ENCODE measurements at regions not wholly inside any gene's neighbourhood (a gene's known extent, or its start where the extent isn't known, plus 50 kb on each side); places are given as distances from the start of the nearest gene placed in this dataset.

- DNase-seq (no peak), ATAC-seq (no peak)
- Histone ChIP-seq H3K4me1 (ENCODE audit: insufficient read depth, low read length) (no peaks in the 10 kb centered on the region), H3K9me2 (replicated peaks; ENCODE audit: low read length) (no peaks in the 10 kb centered on the region), H3K4me2 (ENCODE audit: low read length) (no peak overlapping the region), H3K27ac (ENCODE audit: low read length) (no peak overlapping the region), H3K27me3 (ENCODE audit: low read length) (no peaks in the 10 kb centered on the region), H3K79me2 (ENCODE audit: low read length) (no peaks in the 10 kb centered on the region), H3F3A (ENCODE audit: low read length, unreplicated experiment) (no peaks in the 10 kb centered on the region), H3K9me3 (ENCODE audit: low read length) (no peaks in the 10 kb centered on the region), H3K9ac (ENCODE audit: low read length) (no peak overlapping the region), H2AFZ (ENCODE audit: low read length) (no peak overlapping the region), H3K4me3 (ENCODE audit: low read length) (no peak overlapping the region), H4K20me1 (ENCODE audit: low read length) (no peaks in the 10 kb centered on the region), H3K36me3 (ENCODE audit: low read depth, low read length) (no peaks in the 10 kb centered on the region)
- intact Hi-C loops (cut with micrococcal nuclease) = no loop called here
- POLR2A ChIA-PET (ENCODE audit: unreplicated experiment) = no interaction called here
- CTCF ChIA-PET = no interaction called here
- no TSS peak for BruUV-seq (replicated peaks)
- TF ChIP-seq EZH2 (IDR thresholded peaks at IDR 0.05; ENCODE audit: low read length, unreplicated experiment) (no peak), EZH2phosphoT487 (IDR thresholded peaks at IDR 0.05; ENCODE audit: borderline replicate concordance, low read length) (no peak)
- TF ChIP-seq, protein P1, sequence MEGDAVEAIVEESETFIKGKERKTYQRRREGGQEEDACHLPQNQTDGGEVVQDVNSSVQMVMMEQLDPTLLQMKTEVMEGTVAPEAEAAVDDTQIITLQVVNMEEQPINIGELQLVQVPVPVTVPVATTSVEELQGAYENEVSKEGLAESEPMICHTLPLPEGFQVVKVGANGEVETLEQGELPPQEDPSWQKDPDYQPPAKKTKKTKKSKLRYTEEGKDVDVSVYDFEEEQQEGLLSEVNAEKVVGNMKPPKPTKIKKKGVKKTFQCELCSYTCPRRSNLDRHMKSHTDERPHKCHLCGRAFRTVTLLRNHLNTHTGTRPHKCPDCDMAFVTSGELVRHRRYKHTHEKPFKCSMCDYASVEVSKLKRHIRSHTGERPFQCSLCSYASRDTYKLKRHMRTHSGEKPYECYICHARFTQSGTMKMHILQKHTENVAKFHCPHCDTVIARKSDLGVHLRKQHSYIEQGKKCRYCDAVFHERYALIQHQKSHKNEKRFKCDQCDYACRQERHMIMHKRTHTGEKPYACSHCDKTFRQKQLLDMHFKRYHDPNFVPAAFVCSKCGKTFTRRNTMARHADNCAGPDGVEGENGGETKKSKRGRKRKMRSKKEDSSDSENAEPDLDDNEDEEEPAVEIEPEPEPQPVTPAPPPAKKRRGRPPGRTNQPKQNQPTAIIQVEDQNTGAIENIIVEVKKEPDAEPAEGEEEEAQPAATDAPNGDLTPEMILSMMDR (conservative IDR thresholded peaks at IDR 0.05; ENCODE audit: low read depth, low read length) = no peak
These were observed 493.9 kb downstream of the HTR7 start for GRCh38 chr10:90363799-90364483.

- TF ChIP-seq, protein P1 (conservative IDR thresholded peaks at IDR 0.05; ENCODE audit: low read depth, low read length) = no peak
- TF ChIP-seq EZH2 (IDR thresholded peaks at IDR 0.05; ENCODE audit: low read length, unreplicated experiment) (no peak), EZH2phosphoT487 (IDR thresholded peaks at IDR 0.05; ENCODE audit: borderline replicate concordance, low read length) (no peak)
- H3K9me2 ChIP-seq (replicated peaks; ENCODE audit: low read length) = no peaks in the 10 kb centered on the region
- H3K27ac ChIP-seq (ENCODE audit: low read length) = no peak overlapping the region
- H3K4me1 ChIP-seq (ENCODE audit: insufficient read depth, low read length) = no peaks in the 10 kb centered on the region
- ChIA-PET POLR2A (ENCODE audit: unreplicated experiment) (no interaction called here), CTCF (no interaction called here)
- H3K9ac ChIP-seq (ENCODE audit: low read length) = no peak overlapping the region
- H3K4me2 ChIP-seq (ENCODE audit: low read length) = no peak overlapping the region
- H4K20me1 ChIP-seq (ENCODE audit: low read length) = no peaks in the 10 kb centered on the region
- intact Hi-C loops (cut with micrococcal nuclease) = no loop called here
- H3K27me3 ChIP-seq (ENCODE audit: low read length) = no peaks in the 10 kb centered on the region
- no peaks in the 10 kb centered on the region for H3F3A ChIP-seq (ENCODE audit: low read length, unreplicated experiment)
- H3K79me2 ChIP-seq (ENCODE audit: low read length) = no peaks in the 10 kb centered on the region
- no TSS peak for BruUV-seq (replicated peaks)
- no peak overlapping the region for H3K4me3 ChIP-seq (ENCODE audit: low read length)
- H3K36me3 ChIP-seq (ENCODE audit: low read depth, low read length) = no peaks in the 10 kb centered on the region
- no peak overlapping the region for H2AFZ ChIP-seq (ENCODE audit: low read length)
- DNase-seq (no peak), ATAC-seq (no peak)
- no peaks in the 10 kb centered on the region for H3K9me3 ChIP-seq (ENCODE audit: low read length)
These were observed 485.4 kb downstream of the HTR7 start for GRCh38 chr10:90372451-90372850.

- Histone ChIP-seq H3F3A (ENCODE audit: low read length, unreplicated experiment) (no peaks in the 10 kb centered on the region), H3K79me2 (ENCODE audit: low read length) (no peaks in the 10 kb centered on the region), H3K4me2 (ENCODE audit: low read length) (no peak overlapping the region), H3K9me3 (ENCODE audit: low read length) (no peaks in the 10 kb centered on the region), H4K20me1 (ENCODE audit: low read length) (no peaks in the 10 kb centered on the region), H3K36me3 (ENCODE audit: low read depth, low read length) (no peaks in the 10 kb centered on the region), H3K27me3 (ENCODE audit: low read length) (no peaks in the 10 kb centered on the region), H3K27ac (ENCODE audit: low read length) (no peak overlapping the region), H2AFZ (ENCODE audit: low read length) (no peak overlapping the region), H3K4me1 (ENCODE audit: insufficient read depth, low read length) (peaks cover 9% of the 10 kb centered on the region), H3K9ac (ENCODE audit: low read length) (no peak overlapping the region), H3K4me3 (ENCODE audit: low read length) (no peak overlapping the region), H3K9me2 (replicated peaks; ENCODE audit: low read length) (no peaks in the 10 kb centered on the region)
- no peak for TF ChIP-seq EZH2 (IDR thresholded peaks at IDR 0.05; ENCODE audit: low read length, unreplicated experiment)
- TF ChIP-seq, protein P1 (conservative IDR thresholded peaks at IDR 0.05; ENCODE audit: low read depth, low read length) = no peak
- no peak for TF ChIP-seq EZH2phosphoT487 (IDR thresholded peaks at IDR 0.05; ENCODE audit: borderline replicate concordance, low read length)
- ChIA-PET POLR2A (ENCODE audit: unreplicated experiment) (no interaction called here), CTCF (no interaction called here)
- BruUV-seq (replicated peaks) = no TSS peak
- ATAC-seq (no peak), DNase-seq (no peak)
- intact Hi-C loops (cut with micrococcal nuclease) = no loop called here
These were observed 483.9 kb downstream of the HTR7 start for GRCh38 chr10:90373911-90374310.
